HEK293T (cell line): ENCODE measurements at regions not wholly inside any gene's neighbourhood (a gene's known extent, or its start where the extent isn't known, plus 50 kb on each side); places are given as distances from the start of the nearest gene placed in this dataset.

Experiments used
- BHLHE40 ChIP-seq: fragments of 450-650 bp; IDR thresholded peaks from 2 replicates; pipeline ENCODE4 v1.6.1; 2016; ENCODE audit warnings: mild to moderate bottlenecking, moderate library complexity, borderline replicate concordance
- ELF4 ChIP-seq: fragments of 450-650 bp; IDR thresholded peaks from 2 replicates; pipeline ENCODE4 v1.6.1; 2017; ENCODE audit warnings: antibody characterized with exemption
- FOXK2 ChIP-seq: fragments of 450-650 bp; IDR thresholded peaks from 2 replicates; pipeline ENCODE4 v1.6.1; 2016; ENCODE audit warnings: mild to moderate bottlenecking
- FOXM1 ChIP-seq: fragments of 450-650 bp; IDR thresholded peaks from 2 replicates; pipeline ENCODE4 v1.6.1; 2017; ENCODE audit warnings: mild to moderate bottlenecking, borderline replicate concordance
- HDGF ChIP-seq: fragments of 450-650 bp; IDR thresholded peaks from 2 replicates; pipeline ENCODE4 v1.6.1; 2017; ENCODE audit warnings: antibody characterized with exemption, borderline replicate concordance
- NFRKB ChIP-seq: fragments of 450-650 bp; IDR thresholded peaks from 2 replicates; pipeline ENCODE4 v1.6.1; 2016; ENCODE audit warnings: mild to moderate bottlenecking, moderate library complexity
- SP1 ChIP-seq: fragments of 450-650 bp; IDR thresholded peaks from 2 replicates; pipeline ENCODE4 v1.6.1; 2017
- TARDBP ChIP-seq: fragments of 450-650 bp; IDR thresholded peaks from 2 replicates; pipeline ENCODE4 v1.6.1; 2016
- ZNF384 ChIP-seq: fragments of 450-650 bp; IDR thresholded peaks from 2 replicates; pipeline ENCODE4 v1.6.1; 2016

GRCh38 chr20:16637797-16638196 is 64.5 kb upstream of the KIF16B start:
- no peak for TF ChIP-seq BHLHE40
- no peak for TF ChIP-seq NFRKB
- TF ChIP-seq FOXK2: no peak
- TF ChIP-seq ELF4: no peak
- TF ChIP-seq ZNF384: no peak
- no peak for TF ChIP-seq SP1
- no peak for TF ChIP-seq TARDBP
- TF ChIP-seq HDGF: no peak
- no peak for TF ChIP-seq FOXM1
